ENCODE measurements at regions not wholly inside any gene's neighbourhood (a gene's known extent, or its start where the extent isn't known, plus 50 kb on each side); places are given as distances from the start of the nearest gene placed in this dataset.

DNA sequence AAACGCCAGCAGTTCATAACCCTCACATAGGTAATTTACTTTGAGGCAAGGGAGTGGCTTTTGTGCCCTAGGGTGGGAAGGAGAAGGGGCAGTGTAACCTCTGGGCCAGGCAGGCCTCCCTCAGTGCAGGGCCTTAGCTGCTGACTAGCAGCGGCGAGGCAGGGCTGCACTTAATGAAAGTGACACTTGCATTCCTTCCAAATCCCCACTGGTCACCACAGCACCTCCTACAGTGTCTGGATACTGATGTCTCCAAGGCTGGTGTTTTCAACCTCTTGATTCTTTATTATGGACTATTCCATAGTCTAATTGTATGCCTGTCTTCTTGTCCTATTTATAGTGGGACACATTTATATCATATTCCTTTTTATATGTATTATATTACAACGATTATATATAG lies 152.7 kb downstream of the LY86 start:
- peaks cover 0 to 7% of the 10 kb centered on the region in 2 experiments; a peak in 3 of 5 replicates for H3K9me3 Mint-ChIP-seq
- no peak overlapping the region for H2AFZ ChIP-seq (ENCODE audit: low read length)

More for the DNA sequence above, 152.7 kb downstream of the LY86 start:
- TF ChIP-seq, protein P1, sequence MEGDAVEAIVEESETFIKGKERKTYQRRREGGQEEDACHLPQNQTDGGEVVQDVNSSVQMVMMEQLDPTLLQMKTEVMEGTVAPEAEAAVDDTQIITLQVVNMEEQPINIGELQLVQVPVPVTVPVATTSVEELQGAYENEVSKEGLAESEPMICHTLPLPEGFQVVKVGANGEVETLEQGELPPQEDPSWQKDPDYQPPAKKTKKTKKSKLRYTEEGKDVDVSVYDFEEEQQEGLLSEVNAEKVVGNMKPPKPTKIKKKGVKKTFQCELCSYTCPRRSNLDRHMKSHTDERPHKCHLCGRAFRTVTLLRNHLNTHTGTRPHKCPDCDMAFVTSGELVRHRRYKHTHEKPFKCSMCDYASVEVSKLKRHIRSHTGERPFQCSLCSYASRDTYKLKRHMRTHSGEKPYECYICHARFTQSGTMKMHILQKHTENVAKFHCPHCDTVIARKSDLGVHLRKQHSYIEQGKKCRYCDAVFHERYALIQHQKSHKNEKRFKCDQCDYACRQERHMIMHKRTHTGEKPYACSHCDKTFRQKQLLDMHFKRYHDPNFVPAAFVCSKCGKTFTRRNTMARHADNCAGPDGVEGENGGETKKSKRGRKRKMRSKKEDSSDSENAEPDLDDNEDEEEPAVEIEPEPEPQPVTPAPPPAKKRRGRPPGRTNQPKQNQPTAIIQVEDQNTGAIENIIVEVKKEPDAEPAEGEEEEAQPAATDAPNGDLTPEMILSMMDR (conservative IDR thresholded peaks at IDR 0.05): no peak; the same call in 2 of the 3 replicates
- Histone ChIP-seq H3K79me2 (ENCODE audit: insufficient read depth, low read length) (no peaks in the 10 kb centered on the region), H2BK120ac (ENCODE audit: low read depth, low read length, poor library complexity, severe bottlenecking) (no peak overlapping the region), H2BK5ac (ENCODE audit: insufficient read length, low read length) (no peak overlapping the region), H3K4me2 (ENCODE audit: insufficient read depth, insufficient read length, low read length) (no peak overlapping the region), H2BK15ac (ENCODE audit: low read depth, low read length) (no peak overlapping the region), H3K27ac (ENCODE audit: insufficient read length, low read depth, low read length) (no peak overlapping the region), H3K27me3 (ENCODE audit: insufficient read depth, low read length) (no peaks in the 10 kb centered on the region), H3K14ac (ENCODE audit: insufficient read depth, low read length) (no peak overlapping the region), H3K79me1 (ENCODE audit: insufficient read depth, low read depth, low read length, poor library complexity, severe bottlenecking) (no peaks in the 10 kb centered on the region), H3K4ac (ENCODE audit: low read depth, low read length) (no peak overlapping the region), H3K18ac (ENCODE audit: insufficient read length, low read depth, low read length) (no peak overlapping the region), H3K23me2 (ENCODE audit: insufficient read length, low read depth, low read length, poor library complexity, severe bottlenecking) (no peaks in the 10 kb centered on the region), H4K20me1 (ENCODE audit: control insufficient read depth, insufficient read depth, insufficient read length) (peaks cover 2% of the 10 kb centered on the region), H3T11ph (ENCODE audit: low read length) (no peak overlapping the region), H2BK12ac (ENCODE audit: insufficient read length, low read depth, low read length) (no peak overlapping the region), H3K9me3 (ENCODE audit: control insufficient read depth, low read depth, low read length) (no peaks in the 10 kb centered on the region), H3K4me1 (ENCODE audit: insufficient read depth, low read length) (peaks cover 6% of the 10 kb centered on the region; the same call in 1 of the 2 replicates), H3K56ac (ENCODE audit: insufficient read length, low read depth, low read length) (no peak overlapping the region), H4K91ac (ENCODE audit: insufficient read length, low read depth, low read length) (no peak overlapping the region), H3K23ac (ENCODE audit: insufficient read length, low read depth, low read length) (no peak overlapping the region), H4K5ac (ENCODE audit: insufficient read length, low read depth, low read length) (no peak overlapping the region), H3K9ac (ENCODE audit: extremely low read depth, insufficient read length, low read length) (no peak overlapping the region), H4K8ac (replicated peaks; ENCODE audit: insufficient read length, low read depth, low read length) (no peak overlapping the region), H2BK20ac (ENCODE audit: low read depth, low read length, poor library complexity, severe bottlenecking) (no peak overlapping the region), H2AK5ac (ENCODE audit: insufficient read length, low read length) (no peak overlapping the region)
- Mint-ChIP-seq H3K36me3 (ENCODE audit: insufficient read depth in 1 of 3, low read depth in 3 of 3) (no peaks in the 10 kb centered on the region), H3K4me3 (no peak overlapping the region), H3K4me1 (peaks cover 26 to 33% of the 10 kb centered on the region in 2 experiments), H3K27ac (no peak overlapping the region), H3K27me3 (ENCODE audit: low read depth) (0 out of 2 replicates have a peak, but pooled peaks cover 2% of the 10 kb centered on the region)
- DNase-seq: no peak
- WGBS (ENCODE audit: extremely low coverage, insufficient read length, low lambda C conversion rate): no CpG with 5 or more reads among the region's 4 CpGs
